ENCODE measurements at regions not wholly inside any gene's neighbourhood (a gene's known extent, or its start where the extent isn't known, plus 50 kb on each side); places are given as distances from the start of the nearest gene placed in this dataset.

- no peak for TF ChIP-seq POLR2AphosphoS5 (IDR thresholded peaks at IDR 0.05)
- no peak for TF ChIP-seq CTCF (IDR thresholded peaks at IDR 0.05)
Measured at GRCh38 chr17:77892469-77893143, 65.9 kb upstream of the TNRC6C start.

Data from transverse colon (tissue), 4 donors.